Fibroblast of skin of left quadriceps (primary cell): ENCODE measurements at regions not wholly inside any gene's neighbourhood (a gene's known extent, or its start where the extent isn't known, plus 50 kb on each side); places are given as distances from the start of the nearest gene placed in this dataset.
A peak's percentile ranks its signal among the peaks of the same experiment; 100 is the strongest.

ENCODE experiments used
- DNase-seq, 2 experiments: peaks; one replicate each; pipeline ENCODE4 v3.0.0-alpha.2; 2013; ENCODE audit warnings: low read depth in 2 of 2

DNA sequence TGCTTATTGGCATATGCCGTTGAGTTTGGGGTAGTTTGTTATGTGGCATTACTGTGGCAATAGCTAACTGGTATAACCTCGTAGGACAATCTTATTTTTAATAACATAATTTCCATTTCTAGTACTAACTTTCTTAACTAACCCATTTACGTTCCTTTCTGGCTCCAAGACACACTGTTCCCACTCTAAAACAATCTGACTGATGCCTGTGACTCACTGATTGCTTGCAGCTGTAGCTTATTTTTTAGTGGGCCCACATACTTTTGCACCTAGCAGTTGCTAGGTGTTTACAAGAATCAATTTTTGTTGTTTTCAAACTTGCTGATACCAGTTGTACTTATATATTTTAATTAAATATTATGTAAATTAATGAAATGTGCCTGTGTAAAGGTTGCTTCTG lies 52.2 kb downstream of the FAT3 start:
- DNase-seq: peak in 1 of 2 experiments; percentile 30

DNA sequence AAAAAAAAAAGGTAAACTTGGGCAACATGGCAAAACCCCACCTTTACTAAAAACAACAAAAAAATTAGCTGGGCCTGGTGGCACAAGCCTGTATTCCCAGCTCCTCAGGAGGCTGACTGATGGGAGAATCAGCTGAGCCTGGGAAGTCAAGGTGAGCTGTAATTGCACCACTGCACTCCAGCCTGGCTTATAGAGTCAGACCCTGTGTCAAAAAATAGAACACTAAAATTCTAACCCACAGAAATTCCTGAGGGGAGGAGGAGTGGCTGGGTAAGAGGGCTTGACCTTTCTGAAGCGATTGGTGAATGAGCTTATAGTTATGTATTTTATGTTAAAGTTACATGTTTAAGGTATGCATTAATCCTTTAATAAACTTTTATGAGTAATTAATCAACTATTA lies 53.3 kb downstream of the FAT3 start:
- DNase-seq: no peak

DNA sequence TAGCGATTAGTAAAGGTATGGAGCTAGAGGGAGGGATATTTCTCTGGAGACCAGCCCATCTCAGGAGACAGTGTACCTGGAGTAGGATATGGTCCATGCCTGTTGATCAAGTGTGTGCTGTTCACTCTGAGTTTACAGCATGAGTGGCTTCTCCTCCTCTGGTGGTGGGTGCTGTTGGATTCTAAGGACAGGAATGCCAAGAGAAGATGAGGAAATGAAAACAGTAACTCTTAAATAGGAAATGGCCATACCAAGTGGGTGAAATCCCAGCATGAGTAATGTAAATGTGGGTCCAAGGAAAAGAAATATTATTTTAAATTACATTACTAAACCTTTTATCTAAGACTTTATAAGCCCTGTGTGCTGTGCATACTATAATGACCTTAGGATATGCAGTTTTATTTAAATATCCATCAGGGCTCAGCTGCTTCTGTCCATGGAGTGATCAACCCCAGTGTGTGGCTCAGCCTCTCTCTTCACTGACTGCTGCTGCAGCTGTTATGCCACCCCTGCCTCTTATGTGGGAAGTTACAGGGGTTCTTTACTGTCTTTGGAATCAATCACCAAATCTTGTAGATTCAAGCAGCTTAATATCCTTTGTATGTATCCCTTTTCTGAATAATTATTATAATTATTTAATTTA lies 54.3 kb downstream of the FAT3 start:
- DNase-seq: no peak

DNA sequence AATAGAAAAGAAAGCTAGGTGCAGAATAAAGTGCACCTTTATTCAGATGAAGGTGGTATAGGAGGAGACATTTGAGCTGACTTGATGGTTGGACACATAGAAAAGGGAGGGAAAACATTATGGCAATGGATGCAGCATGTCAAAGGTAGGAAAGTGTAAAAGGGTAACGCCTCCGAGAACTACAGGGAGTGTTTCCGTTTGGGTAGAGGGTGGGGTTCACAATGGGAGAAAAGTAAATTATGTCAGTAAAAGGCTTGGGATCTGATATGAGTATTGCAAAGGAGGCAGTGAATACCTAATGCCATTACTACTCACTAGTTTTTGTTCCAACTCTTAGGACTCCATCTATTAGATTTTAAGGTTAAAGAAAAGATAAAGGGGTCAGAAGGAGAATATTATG lies 59.5 kb downstream of the FAT3 start:
- DNase-seq: no peak

DNA sequence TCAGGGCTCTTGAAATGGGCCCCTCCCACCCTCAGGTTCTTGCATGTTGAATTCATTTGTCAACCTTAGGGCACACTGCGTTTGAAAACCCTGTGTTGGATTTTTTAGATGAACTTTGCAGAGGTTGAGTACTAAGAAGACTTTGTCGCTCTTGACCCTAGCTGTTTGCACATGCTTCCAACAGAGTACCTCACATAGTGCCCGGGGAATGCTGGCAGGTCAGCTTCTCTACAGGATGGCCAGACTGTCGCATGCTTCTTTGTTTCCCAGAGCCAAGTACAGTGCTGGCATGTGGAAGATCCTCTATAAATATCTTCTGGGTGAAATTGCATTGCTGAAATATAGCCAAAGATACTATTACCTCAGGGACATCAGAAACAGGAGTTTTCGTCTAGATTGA lies 59.9 kb downstream of the FAT3 start:
- DNase-seq: no peak

DNA sequence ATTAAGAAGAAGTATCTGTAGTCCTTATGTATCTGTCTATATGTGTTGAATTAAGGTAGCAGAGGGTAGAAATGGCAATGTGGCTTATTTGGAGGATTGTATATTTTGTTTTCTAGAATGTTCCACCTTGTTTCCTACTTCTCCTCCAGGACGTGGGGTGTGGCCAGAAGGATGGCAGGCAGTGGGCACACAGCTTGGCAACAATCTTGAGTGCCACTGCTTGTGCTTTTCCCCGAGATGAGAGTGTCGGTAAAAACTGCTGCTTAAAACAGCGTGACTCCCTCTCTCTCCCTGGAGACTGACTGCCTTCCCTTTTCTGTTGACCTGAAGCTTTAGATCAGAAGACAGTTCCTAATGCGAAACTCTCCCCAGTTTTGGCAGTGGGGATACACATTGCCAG lies 61.2 kb downstream of the FAT3 start:
- no peak for DNase-seq

DNA sequence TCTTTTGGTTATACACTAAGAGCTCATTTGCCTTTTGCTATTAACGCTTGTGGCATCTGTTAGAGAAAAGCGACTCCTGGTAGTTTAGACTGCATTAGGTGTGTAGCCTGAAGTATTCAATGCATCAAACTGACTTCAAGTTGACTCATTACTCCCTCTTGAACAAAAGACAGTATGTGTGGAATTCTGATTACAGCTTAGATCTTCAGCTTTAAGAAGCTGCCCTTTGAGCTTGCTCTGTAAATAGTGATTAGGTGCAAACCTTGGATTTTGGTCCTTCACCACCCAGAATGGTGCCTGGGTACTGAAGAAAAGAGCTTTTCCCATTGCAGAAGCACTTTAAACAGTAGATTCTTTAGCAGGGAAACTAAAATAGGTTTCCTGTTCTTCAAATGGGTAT lies 62.1 kb downstream of the FAT3 start:
- no peak for DNase-seq

DNA sequence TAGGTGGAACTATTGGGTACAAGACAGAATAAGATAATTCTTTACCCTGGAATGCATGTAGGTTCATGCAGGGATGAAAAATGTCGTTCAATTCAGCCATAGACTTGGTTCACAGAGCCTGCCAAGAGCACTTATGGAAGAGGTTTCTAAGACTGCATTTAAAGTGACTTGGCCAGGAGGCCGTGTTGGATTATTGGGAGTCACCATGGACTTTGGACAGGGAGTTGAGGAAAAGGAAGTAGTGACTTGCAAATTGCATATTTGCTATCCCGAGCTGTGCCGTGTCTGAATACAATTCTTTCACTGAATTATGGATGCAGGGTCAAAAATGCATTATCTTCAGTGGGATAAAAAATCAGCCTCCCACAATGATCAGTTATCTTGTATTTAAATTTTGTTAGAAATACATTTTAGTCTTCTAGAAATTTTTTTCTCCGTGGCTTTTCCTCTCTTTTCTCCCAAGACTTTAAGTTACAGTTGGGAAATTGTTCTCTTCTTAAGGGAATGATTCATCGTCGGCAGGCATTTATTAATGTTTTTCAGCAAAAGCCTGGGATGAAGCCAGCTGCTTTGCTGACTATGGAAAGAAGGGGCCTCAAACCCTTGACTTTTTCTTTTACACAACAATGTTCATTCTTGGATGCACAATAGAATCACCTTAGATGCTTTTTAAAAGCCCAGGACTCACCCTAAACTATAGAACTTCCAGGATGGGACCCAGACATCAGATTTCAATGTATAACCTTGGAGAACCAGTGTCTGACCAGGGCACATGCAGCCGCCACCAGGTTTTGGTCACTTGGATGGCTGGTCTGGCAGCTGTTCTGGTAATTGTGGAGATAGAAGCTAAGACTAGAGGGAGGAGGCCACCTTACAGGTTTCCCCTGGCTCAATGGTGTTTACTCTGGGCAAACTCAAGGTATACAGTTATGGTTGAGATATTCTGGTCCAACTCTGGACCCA lies 70.8 kb downstream of the FAT3 start:
- DNase-seq: peak; percentile 51 to 56

DNA sequence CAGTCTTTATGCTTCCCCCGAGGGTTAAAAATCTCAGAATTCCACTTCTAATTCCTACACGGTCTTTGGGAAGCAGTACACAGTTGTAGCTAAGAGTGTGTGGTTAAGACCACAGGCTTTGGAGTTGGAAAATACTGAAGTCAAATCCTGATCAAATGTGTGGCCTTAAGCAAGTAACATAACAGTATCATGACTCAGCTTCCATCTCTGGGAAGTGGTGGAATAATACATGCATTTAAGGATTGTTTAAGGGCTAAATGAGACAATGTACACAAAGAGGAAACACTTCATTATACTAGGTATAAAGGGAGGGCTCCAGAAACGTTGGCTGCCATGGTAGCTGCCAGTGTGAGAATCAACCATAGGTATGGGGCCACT lies 71.5 kb downstream of the FAT3 start:
- DNase-seq: peak; percentile 73 to 74

DNA sequence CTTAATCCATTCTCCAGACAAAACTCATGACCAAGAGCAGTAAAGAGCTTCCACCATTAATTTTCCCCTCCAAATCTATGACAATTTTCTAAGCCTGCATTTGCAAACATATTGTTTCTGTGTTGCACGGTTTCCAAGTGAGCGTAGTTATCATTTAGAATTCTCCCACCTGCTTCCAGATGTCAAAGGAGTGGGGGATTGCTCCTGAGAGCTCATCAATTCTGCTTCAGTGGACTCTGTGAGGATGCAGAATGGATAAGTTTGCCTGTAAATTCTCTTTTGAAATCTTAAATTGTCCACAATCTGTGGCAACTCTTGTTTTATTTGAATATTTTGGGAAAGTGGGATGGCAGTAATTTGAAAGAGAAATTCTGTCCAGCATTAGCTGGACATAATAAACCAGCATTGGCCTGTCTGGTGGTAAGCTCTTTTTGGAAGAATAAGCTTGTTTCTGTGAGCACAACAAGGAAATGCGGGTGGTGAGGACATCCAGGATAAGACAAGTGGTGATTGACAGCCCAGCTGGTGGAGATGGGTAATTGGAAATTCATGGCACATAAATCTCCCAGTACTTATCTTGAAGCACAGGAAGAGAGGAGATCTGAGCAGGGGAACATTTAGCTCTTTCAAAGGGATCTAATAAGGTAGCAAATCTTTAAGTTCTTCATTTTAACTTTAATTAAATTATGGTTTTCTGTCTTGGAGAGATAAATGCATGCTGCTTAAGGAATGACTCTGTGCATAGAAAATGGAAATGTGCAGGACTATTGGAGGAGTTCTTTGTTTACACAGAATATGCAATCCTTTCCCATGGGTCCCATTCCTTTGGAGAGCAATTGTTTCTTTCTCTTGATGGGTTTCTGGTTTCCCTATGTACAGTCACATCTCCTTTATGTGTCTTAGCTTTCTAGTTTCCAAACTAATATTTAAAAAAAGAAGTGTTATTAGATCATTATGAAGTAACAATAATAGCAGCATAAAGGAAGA lies 73.2 kb downstream of the FAT3 start:
- no peak for DNase-seq

DNA sequence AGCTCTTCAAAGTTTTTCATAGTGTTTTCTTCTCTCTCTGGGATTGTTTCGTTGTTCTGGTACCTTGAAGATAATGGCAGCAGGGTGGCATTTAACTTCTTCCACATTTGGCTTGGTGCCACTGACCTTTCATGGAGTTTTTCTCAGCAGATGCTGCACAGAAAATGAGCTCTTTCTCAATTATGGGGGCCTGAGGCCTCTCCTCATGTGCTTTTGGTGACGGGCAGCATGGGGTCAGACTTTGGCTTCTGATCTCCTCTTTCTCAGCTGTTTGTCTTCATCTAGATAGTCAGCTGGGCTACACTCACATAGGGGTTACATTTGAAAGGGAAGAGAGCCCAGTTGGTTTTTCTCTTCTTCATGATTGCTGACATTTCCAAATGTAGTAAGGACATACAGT lies 76.3 kb downstream of the FAT3 start:
- DNase-seq: no peak

DNA sequence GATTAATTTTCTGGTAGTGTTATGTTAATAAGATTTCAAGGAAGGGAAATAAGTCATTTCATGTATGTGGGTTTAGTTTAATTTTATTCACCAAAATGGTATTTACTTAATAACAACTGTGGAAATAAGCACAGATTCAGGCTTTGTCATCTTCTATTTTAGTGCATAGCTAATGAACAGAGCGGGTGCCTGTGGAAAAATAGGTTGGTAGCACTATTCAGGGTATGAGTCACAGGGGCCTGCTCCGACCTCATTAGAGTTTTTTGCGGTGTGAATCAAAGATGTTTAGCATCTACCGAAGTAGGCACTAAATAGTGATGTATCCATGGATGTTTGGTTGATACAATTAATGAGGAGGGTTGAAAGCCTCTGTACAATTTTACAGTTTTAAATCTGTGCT lies 78.2 kb downstream of the FAT3 start:
- DNase-seq: no peak

DNA sequence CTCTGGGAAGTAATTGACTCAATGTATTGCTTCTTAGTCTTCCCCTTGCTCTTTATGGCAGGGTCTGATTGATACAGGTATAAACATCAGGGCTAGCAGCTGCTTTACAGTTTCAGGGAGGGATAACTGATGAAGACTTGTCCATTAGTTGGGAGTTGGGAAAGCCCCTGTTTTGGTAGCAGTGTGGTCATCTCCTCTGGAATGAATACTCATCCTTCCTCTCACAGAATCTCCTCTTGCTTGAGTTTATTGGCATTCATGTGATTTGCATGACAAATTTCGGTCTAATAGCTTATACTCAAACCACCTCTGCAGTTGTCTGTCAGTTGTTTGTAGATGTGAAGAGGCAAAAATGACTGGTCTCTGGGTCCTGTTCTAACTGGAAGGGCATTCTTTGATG lies 79.7 kb downstream of the FAT3 start:
- DNase-seq: no peak

DNA sequence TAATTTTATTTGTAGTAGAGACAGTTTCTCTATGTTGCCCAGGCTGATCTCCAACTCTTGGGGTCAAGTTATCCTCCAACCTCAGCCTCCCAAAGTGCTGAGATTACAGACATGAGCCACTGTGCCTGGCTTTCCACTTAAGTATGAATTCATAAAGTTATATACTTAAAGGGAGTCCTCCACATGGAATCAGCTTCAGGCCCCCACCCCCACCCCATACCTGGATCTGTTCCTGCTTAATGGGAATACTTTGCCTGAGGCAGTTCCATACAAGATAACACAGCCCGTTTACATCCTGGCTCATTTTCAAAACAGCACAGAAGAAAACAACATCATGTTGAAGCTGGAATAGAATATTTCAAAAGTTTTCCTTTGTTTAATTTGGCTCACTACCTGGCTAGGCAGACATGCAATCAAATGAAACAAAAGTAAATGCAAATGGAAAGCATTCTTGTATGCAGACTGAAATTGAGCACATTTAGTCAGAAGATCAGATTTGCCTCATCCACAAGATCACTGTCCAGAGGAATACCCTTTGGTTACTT lies 82.4 kb downstream of the FAT3 start:
- DNase-seq: no peak

DNA sequence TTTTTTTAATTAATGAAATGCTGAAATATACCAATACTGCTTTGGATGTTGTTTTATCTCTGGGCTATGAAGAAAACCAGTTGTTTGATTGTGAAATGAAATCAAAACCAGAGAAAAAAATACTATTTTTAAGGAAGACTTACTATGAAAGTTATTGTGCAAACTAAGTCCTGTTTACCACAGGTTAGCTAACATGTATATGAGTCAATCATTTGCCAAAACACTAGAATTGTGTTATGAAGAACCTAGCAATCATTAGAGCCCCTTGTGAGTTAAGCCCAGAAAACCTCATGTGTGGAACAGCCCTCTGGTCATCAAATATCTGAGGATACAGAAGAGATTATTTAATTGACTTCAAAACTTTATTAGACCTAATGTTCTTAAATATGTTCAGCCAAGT lies 83.7 kb downstream of the FAT3 start:
- no peak for DNase-seq

DNA sequence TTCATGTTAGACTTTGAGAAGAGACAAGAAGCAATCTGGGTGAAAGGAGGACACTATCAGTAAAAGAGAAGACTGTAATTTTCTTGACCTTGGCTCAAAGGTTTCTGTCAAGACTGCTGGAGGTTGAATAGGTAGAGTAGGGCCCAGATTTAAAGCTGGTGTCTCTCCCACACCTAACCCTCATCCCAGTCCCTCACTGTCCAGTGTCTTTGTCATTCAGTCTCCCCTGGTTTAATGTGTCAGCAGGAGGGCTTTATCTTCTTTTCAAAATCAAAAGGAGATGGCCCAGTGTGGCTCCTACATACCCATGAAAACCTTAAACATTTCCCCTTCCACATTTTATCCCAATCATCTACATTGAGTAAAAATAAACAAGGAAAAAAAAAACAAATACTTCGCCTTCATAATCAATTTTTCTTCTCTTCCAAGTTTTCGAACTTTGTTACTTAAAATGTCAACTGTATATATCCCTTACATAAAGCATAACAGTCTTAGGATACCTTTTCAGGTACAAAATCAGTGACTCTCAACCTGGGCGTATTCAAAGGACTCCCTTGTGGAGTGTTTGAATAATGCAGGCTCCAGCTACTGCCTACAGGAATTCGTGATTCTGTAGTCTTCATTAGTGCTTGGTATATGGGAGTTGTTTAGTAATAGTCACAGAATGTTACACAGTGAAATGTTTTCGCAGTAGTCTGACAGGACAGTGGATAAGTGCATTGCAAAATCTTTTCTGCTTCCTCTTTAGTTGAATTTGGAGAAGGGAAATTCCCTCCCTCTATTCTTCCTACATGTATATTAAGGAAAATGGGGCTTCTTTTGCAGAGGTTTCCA lies 87.2 kb downstream of the FAT3 start:
- DNase-seq: no peak

DNA sequence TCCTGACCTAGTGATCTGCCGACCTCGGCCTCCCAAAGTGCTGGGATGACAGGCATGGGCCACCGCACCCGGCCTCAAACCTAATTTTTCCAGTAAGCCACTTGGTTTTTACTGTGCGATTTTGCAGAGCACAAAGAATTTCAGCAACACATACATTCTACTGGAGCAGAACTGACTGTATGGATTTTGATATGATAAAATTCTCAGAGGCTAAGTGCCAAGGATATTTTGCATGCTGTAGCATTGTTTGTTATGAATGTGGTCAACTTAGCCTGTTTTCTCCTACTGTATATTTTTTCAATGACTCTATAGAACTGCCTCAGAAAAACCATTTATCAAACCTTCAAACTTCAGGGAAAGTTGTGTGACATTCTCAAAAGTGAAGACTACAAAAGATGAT lies 89.2 kb downstream of the FAT3 start:
- DNase-seq: no peak

DNA sequence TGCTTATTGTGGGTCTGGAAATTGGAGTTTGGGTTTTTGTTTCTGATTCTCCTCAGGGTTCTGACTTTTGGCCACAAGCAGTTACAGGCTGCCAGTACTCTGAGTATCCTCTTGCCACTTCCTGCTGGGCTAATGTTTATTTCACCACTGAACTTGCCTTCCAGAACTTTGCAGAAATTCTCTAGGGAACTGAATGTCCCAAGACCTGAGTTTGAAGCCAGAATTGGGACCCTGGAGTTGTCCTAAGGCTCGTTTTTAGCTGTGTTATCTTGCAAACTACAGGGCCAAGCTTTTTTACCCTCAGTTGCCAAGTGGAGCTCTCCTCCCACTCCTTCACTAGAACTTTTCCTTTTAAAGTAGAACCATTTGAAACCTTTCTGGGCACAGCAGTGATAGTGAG lies 89.9 kb downstream of the FAT3 start:
- DNase-seq: no peak

DNA sequence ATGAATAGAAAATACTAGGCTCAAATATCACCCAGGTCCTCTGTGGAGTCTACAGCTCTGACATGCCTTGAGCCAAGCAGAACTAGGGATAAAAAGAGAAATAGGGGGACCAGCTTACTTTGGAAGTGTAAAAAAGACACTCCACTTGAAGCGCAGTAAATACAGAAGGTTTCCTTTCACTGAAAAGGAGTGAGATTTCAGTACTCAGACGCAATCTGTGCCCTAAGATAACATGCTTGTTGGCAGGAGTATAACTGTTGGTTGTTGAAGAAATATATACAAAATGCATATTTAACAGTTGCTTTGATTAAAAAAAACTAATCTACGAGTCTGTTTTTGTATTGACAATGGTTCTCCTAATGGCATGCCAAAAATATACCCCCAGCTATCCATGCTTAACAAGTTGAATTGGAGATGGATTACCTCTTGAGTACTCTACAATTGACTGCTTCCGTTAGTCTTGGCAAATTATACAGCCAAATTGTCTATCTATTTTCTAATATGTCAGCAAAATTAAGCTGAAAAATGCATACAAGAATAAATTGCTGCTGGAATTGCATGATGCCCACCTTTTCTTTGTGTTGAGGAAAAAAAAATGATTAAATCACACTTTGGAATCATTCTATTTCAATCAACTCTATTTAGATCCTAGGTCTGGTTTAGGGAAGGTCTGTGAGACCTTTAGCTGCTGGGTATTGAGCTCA lies 91.6 kb downstream of the FAT3 start:
- DNase-seq: no peak

DNA sequence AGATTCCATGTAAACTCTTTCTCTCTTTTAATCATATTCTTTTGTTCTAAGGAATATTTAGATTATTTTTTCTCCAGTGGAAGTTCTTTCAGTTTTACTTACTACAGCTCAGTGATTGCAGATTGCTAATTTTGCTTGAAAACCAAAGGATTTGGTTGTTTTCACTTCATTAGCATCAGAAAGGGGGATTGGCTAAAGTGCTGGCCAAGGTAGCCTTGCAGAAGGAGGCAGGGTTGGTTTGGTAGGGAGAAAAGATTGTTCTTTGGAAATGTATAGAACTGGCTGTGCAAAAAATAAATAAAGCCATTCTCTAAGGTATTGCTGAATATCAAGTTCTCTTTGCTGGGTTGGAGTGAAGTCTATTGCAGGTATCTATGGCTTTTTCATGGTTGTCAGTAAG lies 92.6 kb downstream of the FAT3 start:
- no peak for DNase-seq
